ENCODE measurements at regions not wholly inside any gene's neighbourhood (a gene's known extent, or its start where the extent isn't known, plus 50 kb on each side); places are given as distances from the start of the nearest gene placed in this dataset.
A peak's percentile ranks its signal among the peaks of the same experiment; 100 is the strongest.

DNA sequence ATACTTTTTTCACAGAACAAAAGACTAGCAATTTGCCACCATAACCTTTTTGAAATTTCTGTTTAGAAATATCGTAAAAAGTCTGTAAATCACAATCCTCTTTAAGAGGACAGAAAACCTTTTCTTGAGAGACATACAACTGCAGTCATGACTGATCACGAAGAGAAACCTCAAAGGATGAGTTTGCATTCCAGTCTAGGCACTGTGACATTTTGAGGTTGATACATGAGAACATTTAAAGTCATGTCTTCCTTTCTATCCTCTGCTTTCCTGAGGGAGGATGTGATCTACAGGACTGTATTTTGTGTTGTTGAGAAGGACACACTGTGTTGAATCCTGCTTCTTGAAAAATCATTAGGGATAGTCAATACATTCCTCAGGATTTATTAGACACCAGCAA lies 476.7 kb upstream of the CCDC179 start:
- H4K20me1 ChIP-seq (ENCODE audit: control insufficient read depth, extremely low read depth, insufficient read depth, low read length): no peaks in the 10 kb centered on the region
- no peaks in the 10 kb centered on the region for H3K27me3 ChIP-seq (ENCODE audit: control insufficient read depth, insufficient read depth, low read length)
- no peaks in the 10 kb centered on the region for H3K9me3 ChIP-seq (ENCODE audit: control insufficient read depth, insufficient read depth, low read depth, low read length)
- no peak overlapping the region for H3K4me2 ChIP-seq (ENCODE audit: extremely low read depth, insufficient read depth, low read length)
- TF ChIP-seq EZH2 (IDR thresholded peaks at IDR 0.05; ENCODE audit: low read length, missing control alignments): no peak
- TF ChIP-seq, protein P1, sequence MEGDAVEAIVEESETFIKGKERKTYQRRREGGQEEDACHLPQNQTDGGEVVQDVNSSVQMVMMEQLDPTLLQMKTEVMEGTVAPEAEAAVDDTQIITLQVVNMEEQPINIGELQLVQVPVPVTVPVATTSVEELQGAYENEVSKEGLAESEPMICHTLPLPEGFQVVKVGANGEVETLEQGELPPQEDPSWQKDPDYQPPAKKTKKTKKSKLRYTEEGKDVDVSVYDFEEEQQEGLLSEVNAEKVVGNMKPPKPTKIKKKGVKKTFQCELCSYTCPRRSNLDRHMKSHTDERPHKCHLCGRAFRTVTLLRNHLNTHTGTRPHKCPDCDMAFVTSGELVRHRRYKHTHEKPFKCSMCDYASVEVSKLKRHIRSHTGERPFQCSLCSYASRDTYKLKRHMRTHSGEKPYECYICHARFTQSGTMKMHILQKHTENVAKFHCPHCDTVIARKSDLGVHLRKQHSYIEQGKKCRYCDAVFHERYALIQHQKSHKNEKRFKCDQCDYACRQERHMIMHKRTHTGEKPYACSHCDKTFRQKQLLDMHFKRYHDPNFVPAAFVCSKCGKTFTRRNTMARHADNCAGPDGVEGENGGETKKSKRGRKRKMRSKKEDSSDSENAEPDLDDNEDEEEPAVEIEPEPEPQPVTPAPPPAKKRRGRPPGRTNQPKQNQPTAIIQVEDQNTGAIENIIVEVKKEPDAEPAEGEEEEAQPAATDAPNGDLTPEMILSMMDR (conservative IDR thresholded peaks at IDR 0.05 in 1 of 2, IDR thresholded peaks at IDR 0.05 in 1 of 2; ENCODE audit: low read depth in 1 of 2, low read length in 2 of 2): no peak
- no peaks in the 10 kb centered on the region for H3K79me2 ChIP-seq (ENCODE audit: control insufficient read depth, insufficient read depth, low read length)
- H3K4me1 ChIP-seq (ENCODE audit: control insufficient read depth, extremely low read depth, insufficient read depth, low read length): no peaks in the 10 kb centered on the region
- no peak overlapping the region for H3K4me3 ChIP-seq (replicated peaks in 1 of 4; ENCODE audit: control extremely low read depth in 1 of 4, insufficient read depth in 1 of 4, low read depth in 3 of 4, low read length in 4 of 4)
- H2AFZ ChIP-seq (ENCODE audit: low read length): no peak overlapping the region
- DNase-seq (ENCODE audit: low read depth in 2 of 2): peak in 1 of 2 donors; percentile 55
- H3K9ac ChIP-seq (ENCODE audit: insufficient read depth, low read length): no peak overlapping the region
- H3K36me3 ChIP-seq (ENCODE audit: control insufficient read depth, insufficient read depth, low read length): no peaks in the 10 kb centered on the region
- H3K27ac ChIP-seq (ENCODE audit: insufficient read depth, low read length): no peak overlapping the region

DNA sequence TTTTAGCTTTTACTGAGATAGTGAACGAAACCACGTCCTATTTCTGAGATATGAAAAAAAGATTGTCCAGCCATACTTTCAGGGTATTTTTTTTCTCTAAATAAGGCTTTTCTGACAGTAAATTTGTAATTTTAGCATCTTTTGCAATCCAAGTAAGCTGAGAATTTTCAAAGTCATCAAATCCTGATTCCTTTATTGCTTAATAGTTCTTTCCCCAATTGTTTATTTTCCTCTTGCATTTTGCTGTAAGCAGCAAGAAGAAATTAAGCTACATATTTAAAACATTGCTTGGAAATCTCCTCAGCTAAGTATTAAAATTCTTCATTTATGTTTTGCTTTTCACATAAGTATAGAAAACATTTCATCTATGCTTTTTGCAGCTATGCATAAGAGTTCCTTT lies 493.3 kb upstream of the CCDC179 start:
- no peaks in the 10 kb centered on the region for H3K27me3 ChIP-seq (ENCODE audit: control insufficient read depth, insufficient read depth, low read length)
- no peaks in the 10 kb centered on the region for H3K79me2 ChIP-seq (ENCODE audit: control insufficient read depth, insufficient read depth, low read length)
- no peak for TF ChIP-seq EZH2 (IDR thresholded peaks at IDR 0.05; ENCODE audit: low read length, missing control alignments)
- TF ChIP-seq, protein P1 (conservative IDR thresholded peaks at IDR 0.05 in 1 of 2, IDR thresholded peaks at IDR 0.05 in 1 of 2; ENCODE audit: low read depth in 1 of 2, low read length in 2 of 2): no peak
- DNase-seq (ENCODE audit: low read depth in 2 of 2): peak in 1 of 2 donors; percentile 77
- no peaks in the 10 kb centered on the region for H3K36me3 ChIP-seq (ENCODE audit: control insufficient read depth, insufficient read depth, low read length)
- H3K9ac ChIP-seq (ENCODE audit: insufficient read depth, low read length): no peak overlapping the region
- no peaks in the 10 kb centered on the region for H3K4me1 ChIP-seq (ENCODE audit: control insufficient read depth, extremely low read depth, insufficient read depth, low read length)
- no peak overlapping the region for H3K4me2 ChIP-seq (ENCODE audit: extremely low read depth, insufficient read depth, low read length)
- no peaks in the 10 kb centered on the region for H4K20me1 ChIP-seq (ENCODE audit: control insufficient read depth, extremely low read depth, insufficient read depth, low read length)
- no peak overlapping the region for H3K4me3 ChIP-seq (replicated peaks in 1 of 4; ENCODE audit: control extremely low read depth in 1 of 4, insufficient read depth in 1 of 4, low read depth in 3 of 4, low read length in 4 of 4)
- no peak overlapping the region for H2AFZ ChIP-seq (ENCODE audit: low read length)
- no peaks in the 10 kb centered on the region for H3K9me3 ChIP-seq (ENCODE audit: control insufficient read depth, insufficient read depth, low read depth, low read length)
- no peak overlapping the region for H3K27ac ChIP-seq (ENCODE audit: insufficient read depth, low read length)

DNA sequence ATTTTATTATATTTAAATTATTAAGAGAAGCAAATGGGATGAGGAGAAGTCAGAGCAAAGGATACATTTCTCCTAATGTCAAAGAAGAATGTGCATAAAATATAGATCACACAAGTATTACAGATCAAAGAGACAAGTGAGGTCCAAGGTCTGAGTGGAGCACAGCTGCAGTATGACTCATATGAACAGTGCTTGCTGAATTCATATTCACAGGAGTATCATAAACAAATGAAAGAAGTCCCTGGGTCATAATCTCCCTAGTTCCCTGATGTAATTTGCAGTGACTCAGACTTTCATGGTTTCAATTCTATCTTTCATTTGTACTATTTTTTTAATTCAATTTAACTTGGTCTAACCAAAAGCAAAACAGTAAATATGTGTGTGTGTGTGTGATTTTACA lies 499.0 kb upstream of the CCDC179 start:
- Histone ChIP-seq H3K79me2 (ENCODE audit: control insufficient read depth, insufficient read depth, low read length) (no peaks in the 10 kb centered on the region), H3K9ac (ENCODE audit: insufficient read depth, low read length) (no peak overlapping the region), H4K20me1 (ENCODE audit: control insufficient read depth, extremely low read depth, insufficient read depth, low read length) (no peaks in the 10 kb centered on the region), H3K36me3 (ENCODE audit: control insufficient read depth, insufficient read depth, low read length) (no peaks in the 10 kb centered on the region), H3K27me3 (ENCODE audit: control insufficient read depth, insufficient read depth, low read length) (no peaks in the 10 kb centered on the region), H3K27ac (ENCODE audit: insufficient read depth, low read length) (no peak overlapping the region), H3K9me3 (ENCODE audit: control insufficient read depth, insufficient read depth, low read depth, low read length) (no peaks in the 10 kb centered on the region), H3K4me3 (replicated peaks in 1 of 4; ENCODE audit: control extremely low read depth in 1 of 4, insufficient read depth in 1 of 4, low read depth in 3 of 4, low read length in 4 of 4) (no peak overlapping the region), H3K4me1 (ENCODE audit: control insufficient read depth, extremely low read depth, insufficient read depth, low read length) (peaks cover 3% of the 10 kb centered on the region), H2AFZ (ENCODE audit: low read length) (no peak overlapping the region), H3K4me2 (ENCODE audit: extremely low read depth, insufficient read depth, low read length) (no peak overlapping the region)
- peak; percentile 95 for DNase-seq (ENCODE audit: low read depth in 2 of 2)
- TF ChIP-seq EZH2 (IDR thresholded peaks at IDR 0.05; ENCODE audit: low read length, missing control alignments): no peak
- TF ChIP-seq, protein P1 (conservative IDR thresholded peaks at IDR 0.05 in 1 of 2, IDR thresholded peaks at IDR 0.05 in 1 of 2; ENCODE audit: low read depth in 1 of 2, low read length in 2 of 2): no peak
